ENCODE measurements at regions not wholly inside any gene's neighbourhood (a gene's known extent, or its start where the extent isn't known, plus 50 kb on each side); places are given as distances from the start of the nearest gene placed in this dataset.

- no peaks in the 10 kb centered on the region for H3K27me3 ChIP-seq (ENCODE audit: low read depth)
- no peak overlapping the region for H3K4me3 ChIP-seq
- ATAC-seq (no peak), DNase-seq (no peak)
- no peak for TF ChIP-seq CTCF (IDR thresholded peaks at IDR 0.05)
- intact Hi-C loops (cut with DNase I): no loop called here
- no peak overlapping the region for H3K27ac ChIP-seq
- H3K36me3 ChIP-seq: no peaks in the 10 kb centered on the region
- H3K9me3 ChIP-seq: no peaks in the 10 kb centered on the region
- H3K4me1 ChIP-seq: no peaks in the 10 kb centered on the region
Measured at GRCh38 chr17:71983828-71984227, 137.0 kb upstream of the SOX9 start.

GRCh38 chr17:71985111-71986039 lies 135.4 kb upstream of the SOX9 start:
- intact Hi-C loops (cut with DNase I): no loop called here
- no peaks in the 10 kb centered on the region for H3K4me1 ChIP-seq
- H3K36me3 ChIP-seq: no peaks in the 10 kb centered on the region
- H3K4me3 ChIP-seq: no peak overlapping the region
- ATAC-seq (no peak), DNase-seq (no peak)
- no peak overlapping the region for H3K27ac ChIP-seq
- no peak for TF ChIP-seq CTCF (IDR thresholded peaks at IDR 0.05)
- H3K27me3 ChIP-seq (ENCODE audit: low read depth): no peaks in the 10 kb centered on the region
- H3K9me3 ChIP-seq: no peaks in the 10 kb centered on the region

- ATAC-seq: no peak
- intact Hi-C loops (cut with DNase I): no loop called here
Measured at GRCh38 chr17:71986886-71987285, 133.9 kb upstream of the SOX9 start.

GRCh38 chr17:71987634-71988033 lies 133.2 kb upstream of the SOX9 start:
- Histone ChIP-seq H3K9me3 (no peaks in the 10 kb centered on the region), H3K27me3 (ENCODE audit: low read depth) (no peaks in the 10 kb centered on the region), H3K4me3 (no peak overlapping the region), H3K27ac (no peak overlapping the region), H3K4me1 (no peaks in the 10 kb centered on the region), H3K36me3 (no peaks in the 10 kb centered on the region)
- DNase-seq (no peak), ATAC-seq (no peak)
- intact Hi-C loops (cut with DNase I): no loop called here
- no peak for TF ChIP-seq CTCF (IDR thresholded peaks at IDR 0.05)

More at GRCh38 chr17:71986886-71987285, 133.9 kb upstream of the SOX9 start:
- TF ChIP-seq CTCF (IDR thresholded peaks at IDR 0.05): no peak
- no peak for DNase-seq
- Histone ChIP-seq H3K4me3 (no peak overlapping the region), H3K27me3 (ENCODE audit: low read depth) (no peaks in the 10 kb centered on the region), H3K4me1 (no peaks in the 10 kb centered on the region), H3K9me3 (no peaks in the 10 kb centered on the region), H3K36me3 (no peaks in the 10 kb centered on the region), H3K27ac (no peak overlapping the region)

- intact Hi-C loops (cut with DNase I): no loop called here
- no peak for DNase-seq
- ATAC-seq: no peak
- H3K27ac ChIP-seq: no peak overlapping the region
- H3K4me1 ChIP-seq: no peaks in the 10 kb centered on the region
- no peaks in the 10 kb centered on the region for H3K9me3 ChIP-seq
- no peaks in the 10 kb centered on the region for H3K27me3 ChIP-seq (ENCODE audit: low read depth)
- TF ChIP-seq CTCF (IDR thresholded peaks at IDR 0.05): no peak
- no peak overlapping the region for H3K4me3 ChIP-seq
- H3K36me3 ChIP-seq: no peaks in the 10 kb centered on the region
Measured at GRCh38 chr17:71989117-71989516, 131.7 kb upstream of the SOX9 start.

All from lower lobe of right lung (tissue), 2 donors.